Right lobe of liver (tissue), 6 donors: ENCODE measurements at regions not wholly inside any gene's neighbourhood (a gene's known extent, or its start where the extent isn't known, plus 50 kb on each side); places are given as distances from the start of the nearest gene placed in this dataset.

Source experiments
- ATAC-seq, 4 donors: fragments of 200-7000 bp; cut with Tn5 transposase; one replicate each; pipeline ENCODE4 v1.9.1; 2020; ENCODE audit warnings: mild to moderate bottlenecking in 4 of 4, moderate library complexity in 4 of 4
- DNase-seq, 3 donors: peaks; one replicate each; pipeline ENCODE4 v3.0.0-alpha.2; 2020
- H3K27ac ChIP-seq, 3 donors: fragments of 200-600 bp; one replicate each; pipeline ENCODE4 v1.8.0; 2022
- H3K27me3 ChIP-seq, 2 donors: fragments of 200-600 bp; one replicate each; pipeline ENCODE4 v1.8.0; 2022
- H3K36me3 ChIP-seq, 4 donors: fragments of 200-600 bp; sonication (generic) in 1 of 4; one replicate each; pipeline versions ENCODE4 v1.5.1 to v1.8.0; 2017 to 2022; ENCODE audit warnings: control low read depth in 1 of 4
- H3K4me1 ChIP-seq, 4 donors: fragments of 200-600 bp; sonication (generic) in 1 of 4; one replicate each; pipeline versions ENCODE4 v1.5.1 to v1.8.0; 2017 to 2022; ENCODE audit warnings: control low read depth in 1 of 4
- H3K4me3 ChIP-seq, 3 donors: fragments of 200-600 bp; one replicate each; pipeline ENCODE4 v1.8.0; 2022
- H3K9me3 ChIP-seq, 4 donors: fragments of 200-600 bp; sonication (generic) in 1 of 4; one replicate each; pipeline versions ENCODE4 v1.5.1 to v1.8.0; 2017 to 2022; ENCODE audit warnings: control low read depth in 1 of 4
- POLR2A ChIP-seq: fragments of 450-650 bp; IDR thresholded peaks from one replicate; pipeline ENCODE4 v1.6.1; 2017; ENCODE audit warnings: antibody characterized with exemption, mild to moderate bottlenecking
- WGBS: methylation state at CpG from one replicate; pipeline ENCODE4 v1.1.6; 2018; ENCODE audit warnings: low coverage, low lambda C conversion rate; ENCODE audit not compliant: insufficient coverage; ENCODE audit errors: missing lambda C conversion rate; 5-methylcytosine and 5-hydroxymethylcytosine counted together
- intact Hi-C, 2 donors: fragments of 100-400 bp; cut with DNase I; formaldehyde crosslinking; loops; one replicate each; pipeline versions ENCODE4 v1.11.2 to v1.14.1; 2022
- TF ChIP-seq, protein P1 (sequence below), 4 donors: fragments of 200-600 bp in 3 of 4; fragments of 450-650 bp in 1 of 4; IDR thresholded peaks; one replicate each; pipeline versions ENCODE4 v1.5.1 to v1.8.0; 2016 to 2022; ENCODE audit warnings: antibody characterized with exemption in 4 of 4, mild to moderate bottlenecking in 2 of 4
- donor health status: DM: no; HTN: yes; CAD: no.
- donor health status: DM: no; HTN: no; CAD: no.
- donor health status: DM: no; HTN: no; CAD: no.
- donor health status: DM: no; HTN: yes; CAD: no.
- donor health status: DM: no; HTN: yes; CAD: no.

DNA sequence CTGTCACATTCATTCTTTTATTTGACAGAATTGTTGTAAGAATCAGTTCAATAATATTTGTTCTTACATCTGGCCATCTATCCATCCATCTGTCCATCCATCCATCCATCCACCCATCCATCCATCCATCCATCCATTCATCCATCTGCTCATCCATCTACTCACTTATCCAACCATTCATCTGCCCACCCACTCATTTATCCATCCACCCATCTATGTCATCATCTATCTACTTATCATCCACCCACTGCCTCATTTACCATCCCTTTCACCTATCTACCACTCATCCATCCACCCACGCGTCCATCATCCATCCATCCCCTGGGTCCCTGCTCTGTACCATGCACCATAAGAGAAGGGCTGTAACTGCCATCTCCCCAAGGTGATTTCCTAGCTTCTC, 134.1 kb downstream of the FOXD2 start:
- 91% methylated on average over 2 of the region's 2 CpGs for WGBS
- H3K9me3 ChIP-seq = no peaks in the 10 kb centered on the region
- no peaks in the 10 kb centered on the region for H3K36me3 ChIP-seq
- H3K4me3 ChIP-seq = no peak overlapping the region
- no peaks in the 10 kb centered on the region for H3K27me3 ChIP-seq
- H3K27ac ChIP-seq = no peak overlapping the region
- H3K4me1 ChIP-seq = no peaks in the 10 kb centered on the region
- intact Hi-C loops = no loop called here
- no peak for ATAC-seq
- TF ChIP-seq, protein P1, sequence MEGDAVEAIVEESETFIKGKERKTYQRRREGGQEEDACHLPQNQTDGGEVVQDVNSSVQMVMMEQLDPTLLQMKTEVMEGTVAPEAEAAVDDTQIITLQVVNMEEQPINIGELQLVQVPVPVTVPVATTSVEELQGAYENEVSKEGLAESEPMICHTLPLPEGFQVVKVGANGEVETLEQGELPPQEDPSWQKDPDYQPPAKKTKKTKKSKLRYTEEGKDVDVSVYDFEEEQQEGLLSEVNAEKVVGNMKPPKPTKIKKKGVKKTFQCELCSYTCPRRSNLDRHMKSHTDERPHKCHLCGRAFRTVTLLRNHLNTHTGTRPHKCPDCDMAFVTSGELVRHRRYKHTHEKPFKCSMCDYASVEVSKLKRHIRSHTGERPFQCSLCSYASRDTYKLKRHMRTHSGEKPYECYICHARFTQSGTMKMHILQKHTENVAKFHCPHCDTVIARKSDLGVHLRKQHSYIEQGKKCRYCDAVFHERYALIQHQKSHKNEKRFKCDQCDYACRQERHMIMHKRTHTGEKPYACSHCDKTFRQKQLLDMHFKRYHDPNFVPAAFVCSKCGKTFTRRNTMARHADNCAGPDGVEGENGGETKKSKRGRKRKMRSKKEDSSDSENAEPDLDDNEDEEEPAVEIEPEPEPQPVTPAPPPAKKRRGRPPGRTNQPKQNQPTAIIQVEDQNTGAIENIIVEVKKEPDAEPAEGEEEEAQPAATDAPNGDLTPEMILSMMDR (IDR thresholded peaks at IDR 0.05) = no peak
- TF ChIP-seq POLR2A = no peak
- no peak for DNase-seq

DNA sequence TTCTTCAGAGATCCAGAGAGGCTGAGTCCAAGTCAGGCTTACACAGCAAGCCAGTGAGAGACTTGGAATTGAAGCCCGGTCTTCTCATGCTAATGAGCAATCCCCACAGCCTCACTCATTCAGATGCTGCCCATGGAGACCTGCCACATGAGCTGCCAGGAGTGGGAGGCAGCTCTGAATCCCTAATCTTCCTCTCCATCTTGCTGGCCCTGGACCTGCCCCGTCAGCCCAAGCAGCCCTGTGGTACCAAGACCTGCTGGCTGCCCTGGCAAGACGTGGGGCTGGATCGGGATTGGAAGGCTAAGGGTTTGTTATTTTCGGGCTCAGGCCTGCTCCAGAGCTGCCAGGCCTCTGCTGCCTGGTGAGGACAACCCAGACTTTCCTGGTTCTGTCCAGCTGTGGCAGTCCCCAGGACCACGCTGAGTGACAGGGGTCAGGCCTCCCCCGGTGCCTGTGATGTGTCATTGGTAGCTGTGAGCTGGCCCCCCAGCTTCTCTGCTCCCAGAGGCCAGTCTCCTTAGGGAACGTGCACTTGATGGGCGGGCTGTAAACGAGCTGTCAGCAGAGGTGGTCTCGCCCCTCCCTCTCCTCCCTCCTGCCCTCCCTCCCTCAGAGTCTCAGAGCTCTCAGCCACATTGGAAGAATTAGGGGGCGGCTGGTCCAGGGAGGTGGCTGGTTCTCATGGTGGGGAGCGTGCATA, 135.0 kb downstream of the FOXD2 start:
- DNase-seq = no peak
- H3K9me3 ChIP-seq = no peaks in the 10 kb centered on the region
- no CpG with 5 or more reads among the region's 13 CpGs for WGBS

DNA sequence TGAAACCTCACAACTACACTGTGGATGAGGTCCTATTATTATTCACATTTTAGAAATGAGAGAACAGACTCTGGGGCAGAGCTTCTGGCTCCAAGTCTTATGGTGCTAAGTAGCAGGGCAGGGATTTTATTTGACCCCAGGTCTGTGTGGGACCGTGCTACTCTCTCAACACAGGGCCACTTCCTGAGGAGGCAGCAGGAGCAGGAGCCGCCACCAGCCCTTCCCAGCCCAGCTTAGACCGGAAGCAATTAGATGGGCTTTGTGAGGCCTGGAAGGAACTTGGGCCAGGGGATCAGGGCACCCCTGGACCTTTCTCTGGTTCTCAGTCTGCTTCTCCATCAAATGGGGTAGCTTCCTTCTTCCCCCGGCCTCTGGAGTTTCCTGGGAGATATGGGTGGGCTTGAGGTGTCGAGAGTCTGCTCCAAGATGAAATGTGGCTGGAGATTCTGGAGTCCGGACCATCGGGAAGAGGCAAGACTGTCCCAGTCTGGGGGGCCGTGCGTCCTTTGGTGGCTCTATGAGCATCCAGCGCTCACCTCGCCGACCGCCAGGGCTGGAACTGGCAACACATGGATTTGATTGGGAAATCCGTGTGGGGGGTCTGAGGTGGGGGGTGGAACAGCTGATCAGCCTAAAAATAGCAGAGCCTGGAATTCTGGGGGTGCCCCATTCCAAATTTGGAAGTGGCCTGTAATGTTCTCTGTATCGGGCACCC, 136.8 kb downstream of the FOXD2 start:
- Histone ChIP-seq H3K4me3 (no peak overlapping the region), H3K4me1 (no peaks in the 10 kb centered on the region), H3K9me3 (no peaks in the 10 kb centered on the region), H3K36me3 (no peaks in the 10 kb centered on the region), H3K27me3 (no peaks in the 10 kb centered on the region), H3K27ac (no peak overlapping the region)
- intact Hi-C loops = no loop called here
- ATAC-seq = no peak
- no peak for DNase-seq
- 30% methylated on average over 2 of the region's 15 CpGs for WGBS
- TF ChIP-seq, protein P1 (IDR thresholded peaks at IDR 0.05) = no peak
- no peak for TF ChIP-seq POLR2A

More for the DNA sequence above, 135.0 kb downstream of the FOXD2 start:
- no peak for ATAC-seq
- TF ChIP-seq, protein P1 (IDR thresholded peaks at IDR 0.05) = no peak
- TF ChIP-seq POLR2A = no peak
- Histone ChIP-seq H3K27me3 (no peaks in the 10 kb centered on the region), H3K4me1 (no peaks in the 10 kb centered on the region), H3K4me3 (no peak overlapping the region), H3K27ac (no peak overlapping the region), H3K36me3 (no peaks in the 10 kb centered on the region)
- intact Hi-C loops = no loop called here

DNA sequence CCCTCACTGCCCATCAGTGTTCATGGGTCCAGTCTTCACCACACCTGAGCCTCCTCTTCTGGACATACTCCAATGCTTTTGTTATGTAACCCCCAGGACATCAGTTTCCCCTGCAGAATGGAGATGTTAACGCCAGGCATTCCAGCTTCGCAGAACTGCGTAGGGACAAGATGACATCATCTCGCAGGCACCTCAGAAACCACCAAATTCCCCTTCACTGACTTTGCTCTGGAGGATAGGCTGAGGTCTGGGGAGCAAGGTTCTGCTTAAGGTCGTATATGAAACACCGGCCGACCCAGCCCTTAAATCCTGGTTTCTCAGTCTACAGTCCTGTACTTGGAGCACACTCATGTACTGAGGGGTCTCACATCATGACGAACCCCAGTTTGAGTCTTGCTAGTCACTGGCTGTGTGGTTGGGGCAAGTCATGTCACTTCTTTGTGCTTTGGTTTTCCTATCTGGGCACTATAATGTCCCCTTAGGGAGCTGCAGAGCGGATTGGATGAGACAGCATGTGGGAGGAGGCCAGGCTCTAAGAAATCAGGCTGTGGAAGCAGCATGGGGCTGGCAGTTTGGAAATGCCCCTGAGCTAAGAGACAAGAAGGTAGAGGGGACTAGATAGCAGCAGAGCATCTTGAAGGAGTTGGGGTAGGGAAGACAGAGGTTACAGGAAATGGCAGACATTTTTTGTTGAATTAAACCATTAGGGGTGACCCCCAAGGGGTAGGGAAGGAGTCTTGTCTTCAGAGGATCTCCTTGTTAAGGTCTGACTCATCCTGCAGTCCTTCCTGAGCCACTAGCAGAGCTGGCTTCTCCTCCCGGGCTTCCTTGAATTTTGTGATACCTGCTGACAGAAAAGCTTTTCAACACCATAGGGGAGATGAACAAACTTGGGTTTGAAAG, 138.3 kb downstream of the FOXD2 start:
- no peak overlapping the region for H3K4me3 ChIP-seq
- TF ChIP-seq, protein P1 (IDR thresholded peaks at IDR 0.05) = no peak
- no peak for TF ChIP-seq POLR2A
- no peak overlapping the region for H3K27ac ChIP-seq
- ATAC-seq = no peak
- H3K9me3 ChIP-seq = no peaks in the 10 kb centered on the region
- no peaks in the 10 kb centered on the region for H3K27me3 ChIP-seq
- intact Hi-C loops = no loop called here
- DNase-seq = no peak
- WGBS = 24% methylated on average over 3 of the region's 10 CpGs
- no peaks in the 10 kb centered on the region for H3K4me1 ChIP-seq
- H3K36me3 ChIP-seq = no peaks in the 10 kb centered on the region
